ENCODE measurements at regions not wholly inside any gene's neighbourhood (a gene's known extent, or its start where the extent isn't known, plus 50 kb on each side); places are given as distances from the start of the nearest gene placed in this dataset.

DNA sequence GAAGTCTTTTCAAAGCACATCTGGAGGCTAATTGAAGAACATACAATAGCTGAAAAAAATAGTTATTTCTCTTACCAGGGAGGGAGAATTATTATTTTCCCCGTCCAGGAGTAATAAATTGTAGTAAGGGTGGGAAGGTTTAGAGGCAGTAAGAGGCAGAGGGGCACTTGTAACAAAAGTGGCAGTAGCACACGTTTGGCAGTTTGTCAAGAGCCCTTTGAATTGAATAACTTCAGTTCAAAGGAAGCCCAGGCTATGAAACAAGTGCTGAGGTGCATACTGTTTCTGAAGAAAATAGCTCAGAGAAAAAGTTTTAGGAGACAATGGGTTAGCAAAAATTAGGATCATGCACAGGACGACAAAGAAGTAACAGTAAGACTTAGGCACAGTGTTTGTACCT lies 451.3 kb downstream of the LRRC70 start:
- TF ChIP-seq, protein P1, sequence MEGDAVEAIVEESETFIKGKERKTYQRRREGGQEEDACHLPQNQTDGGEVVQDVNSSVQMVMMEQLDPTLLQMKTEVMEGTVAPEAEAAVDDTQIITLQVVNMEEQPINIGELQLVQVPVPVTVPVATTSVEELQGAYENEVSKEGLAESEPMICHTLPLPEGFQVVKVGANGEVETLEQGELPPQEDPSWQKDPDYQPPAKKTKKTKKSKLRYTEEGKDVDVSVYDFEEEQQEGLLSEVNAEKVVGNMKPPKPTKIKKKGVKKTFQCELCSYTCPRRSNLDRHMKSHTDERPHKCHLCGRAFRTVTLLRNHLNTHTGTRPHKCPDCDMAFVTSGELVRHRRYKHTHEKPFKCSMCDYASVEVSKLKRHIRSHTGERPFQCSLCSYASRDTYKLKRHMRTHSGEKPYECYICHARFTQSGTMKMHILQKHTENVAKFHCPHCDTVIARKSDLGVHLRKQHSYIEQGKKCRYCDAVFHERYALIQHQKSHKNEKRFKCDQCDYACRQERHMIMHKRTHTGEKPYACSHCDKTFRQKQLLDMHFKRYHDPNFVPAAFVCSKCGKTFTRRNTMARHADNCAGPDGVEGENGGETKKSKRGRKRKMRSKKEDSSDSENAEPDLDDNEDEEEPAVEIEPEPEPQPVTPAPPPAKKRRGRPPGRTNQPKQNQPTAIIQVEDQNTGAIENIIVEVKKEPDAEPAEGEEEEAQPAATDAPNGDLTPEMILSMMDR (IDR thresholded peaks at IDR 0.05), result no peak
- TF ChIP-seq POLR2A (IDR thresholded peaks at IDR 0.05), result no peak
